Lung (tissue), 11 donors: ENCODE measurements at regions not wholly inside any gene's neighbourhood (a gene's known extent, or its start where the extent isn't known, plus 50 kb on each side); places are given as distances from the start of the nearest gene placed in this dataset.

Experiments used
- ATAC-seq: fragments of 200-7000 bp; cut with Tn5 transposase; one replicate; pipeline ENCODE4 v1.9.1; 2020; ENCODE audit warnings: moderate number of reproducible peaks; ENCODE audit not compliant: insufficient read depth, low FRiP score
- DNase-seq, 3 donors: peaks; one replicate each; pipeline ENCODE4 v3.0.0-alpha.2; 2013 to 2017
- H3K27ac ChIP-seq, 2 donors: one replicate each; pipeline ENCODE4 v1.5.1; 2013; ENCODE audit warnings: mild to moderate bottlenecking in 2 of 2, moderate library complexity in 2 of 2, control low read depth in 1 of 2, inconsistent platforms in 1 of 2, low read depth in 1 of 2, low read length in 1 of 2
- H3K27me3 ChIP-seq, 3 donors: one replicate each; pipeline ENCODE4 v1.5.1; 2013; ENCODE audit warnings: low read length in 2 of 3; ENCODE audit not compliant: control insufficient read depth in 3 of 3, insufficient read depth in 3 of 3
- H3K36me3 ChIP-seq, 4 donors: one replicate each; pipeline ENCODE4 v1.5.1; 2013; ENCODE audit warnings: low read length in 4 of 4, mild to moderate bottlenecking in 1 of 4, moderate library complexity in 1 of 4; ENCODE audit not compliant: control insufficient read depth in 4 of 4, insufficient read depth in 4 of 4
- H3K4me1 ChIP-seq, 5 donors: one replicate each; pipeline ENCODE4 v1.5.1; 2013; ENCODE audit warnings: low read length in 5 of 5, mild to moderate bottlenecking in 2 of 5, moderate library complexity in 1 of 5; ENCODE audit not compliant: control insufficient read depth in 5 of 5, insufficient read depth in 5 of 5
- H3K4me3 ChIP-seq: one replicate; pipeline ENCODE4 v1.5.1; 2013; ENCODE audit warnings: mild to moderate bottlenecking, control low read depth, moderate library complexity
- H3K9ac ChIP-seq, 2 donors: one replicate each; pipeline ENCODE4 v1.5.1; 2013; ENCODE audit warnings: low read length in 2 of 2, control low read depth in 1 of 2; ENCODE audit not compliant: insufficient read depth in 1 of 2
- H3K9me3 ChIP-seq, 4 donors: one replicate each; pipeline ENCODE4 v1.5.1; 2013; ENCODE audit warnings: low read length in 3 of 4, mild to moderate bottlenecking in 1 of 4, moderate library complexity in 1 of 4; ENCODE audit not compliant: control insufficient read depth in 4 of 4, insufficient read depth in 3 of 4
- WGBS, 2 donors: extraction: QIAGEN DNeasy Blood & Tissue Kit; methylation state at CpG; one replicate each; pipeline ENCODE4 v1.1.7; 2013; 5-methylcytosine and 5-hydroxymethylcytosine counted together
- TF ChIP-seq, protein P1 (sequence below): IDR thresholded peaks from 2 replicates; pipeline ENCODE4 v1.5.1; 2012; ENCODE audit warnings: mild to moderate bottlenecking; ENCODE audit errors: control extremely low read depth, extremely low read depth
- donor health status: control.
- donor health status: control.
- donor health status: Bipolar disorder and iron deficiency.
- donor health status: healthy.
- donor health status: DM: yes; HTN: yes; CAD: no.

DNA sequence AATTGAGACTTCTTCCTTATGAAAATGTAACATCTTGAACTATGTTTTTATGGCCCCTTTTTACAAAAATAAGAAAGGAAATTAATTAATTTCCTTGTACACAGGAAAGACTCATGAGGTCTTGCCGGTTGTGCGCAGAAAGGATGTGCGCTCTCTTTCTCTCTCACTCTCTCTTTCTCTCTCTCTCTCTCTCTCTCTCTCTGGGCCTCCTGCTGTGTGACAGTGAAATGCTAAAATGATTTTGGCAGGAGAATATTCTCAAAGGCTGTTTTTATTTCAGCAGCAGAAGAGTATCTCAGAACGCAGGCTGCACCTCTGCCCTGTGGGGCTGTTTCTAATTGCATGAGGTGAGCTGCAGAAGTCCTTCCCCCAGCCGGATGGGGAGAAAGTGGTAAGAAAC is 349.0 kb downstream of the MID1IP1 start:
- Histone ChIP-seq H3K4me3 (no peak overlapping the region), H3K9me3 (no peaks in the 10 kb centered on the region), H3K4me1 (peaks cover 0 to 6% (median 0%) of the 10 kb centered on the region in 5 donors), H3K27me3 (peaks cover 6 to 42% (median 7%) of the 10 kb centered on the region in 3 donors), H3K9ac (no peak overlapping the region), H3K36me3 (no peaks in the 10 kb centered on the region), H3K27ac (no peak overlapping the region)
- DNase-seq (no peak), ATAC-seq (no peak)
- TF ChIP-seq, protein P1, sequence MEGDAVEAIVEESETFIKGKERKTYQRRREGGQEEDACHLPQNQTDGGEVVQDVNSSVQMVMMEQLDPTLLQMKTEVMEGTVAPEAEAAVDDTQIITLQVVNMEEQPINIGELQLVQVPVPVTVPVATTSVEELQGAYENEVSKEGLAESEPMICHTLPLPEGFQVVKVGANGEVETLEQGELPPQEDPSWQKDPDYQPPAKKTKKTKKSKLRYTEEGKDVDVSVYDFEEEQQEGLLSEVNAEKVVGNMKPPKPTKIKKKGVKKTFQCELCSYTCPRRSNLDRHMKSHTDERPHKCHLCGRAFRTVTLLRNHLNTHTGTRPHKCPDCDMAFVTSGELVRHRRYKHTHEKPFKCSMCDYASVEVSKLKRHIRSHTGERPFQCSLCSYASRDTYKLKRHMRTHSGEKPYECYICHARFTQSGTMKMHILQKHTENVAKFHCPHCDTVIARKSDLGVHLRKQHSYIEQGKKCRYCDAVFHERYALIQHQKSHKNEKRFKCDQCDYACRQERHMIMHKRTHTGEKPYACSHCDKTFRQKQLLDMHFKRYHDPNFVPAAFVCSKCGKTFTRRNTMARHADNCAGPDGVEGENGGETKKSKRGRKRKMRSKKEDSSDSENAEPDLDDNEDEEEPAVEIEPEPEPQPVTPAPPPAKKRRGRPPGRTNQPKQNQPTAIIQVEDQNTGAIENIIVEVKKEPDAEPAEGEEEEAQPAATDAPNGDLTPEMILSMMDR = no peak
- WGBS, 2 donors = 66 to 67% methylated on average over 5 of the region's 5 CpGs

DNA sequence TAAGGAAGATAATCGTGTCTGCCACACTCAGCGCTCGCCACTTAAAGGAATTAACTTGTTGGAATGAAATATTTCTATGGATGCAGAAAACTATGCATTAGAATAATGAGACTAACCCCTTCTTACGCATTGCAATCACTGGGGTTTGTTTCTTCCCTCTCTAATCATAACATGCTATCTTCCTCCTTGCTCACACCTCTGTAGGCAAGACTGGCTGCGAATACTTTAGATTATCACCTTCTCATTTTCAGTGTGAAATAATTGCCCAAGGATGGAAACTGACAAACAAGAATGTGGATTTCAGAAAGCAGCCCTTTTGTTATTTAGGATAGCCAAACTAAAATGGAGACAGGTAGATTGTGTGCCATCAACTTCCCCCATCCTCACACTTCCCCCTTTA is 349.4 kb downstream of the MID1IP1 start:
- Histone ChIP-seq H3K4me1 (peaks cover 0 to 6% (median 0%) of the 10 kb centered on the region in 5 donors), H3K36me3 (no peaks in the 10 kb centered on the region), H3K27ac (no peak overlapping the region), H3K4me3 (no peak overlapping the region), H3K9me3 (no peaks in the 10 kb centered on the region), H3K27me3 (peaks cover 6 to 39% (median 7%) of the 10 kb centered on the region in 3 donors), H3K9ac (no peak overlapping the region)
- 67 to 87% methylated on average over 5 of the region's 5 CpGs for WGBS, 2 donors
- no peak for ATAC-seq
- TF ChIP-seq, protein P1 = no peak
- DNase-seq = no peak

DNA sequence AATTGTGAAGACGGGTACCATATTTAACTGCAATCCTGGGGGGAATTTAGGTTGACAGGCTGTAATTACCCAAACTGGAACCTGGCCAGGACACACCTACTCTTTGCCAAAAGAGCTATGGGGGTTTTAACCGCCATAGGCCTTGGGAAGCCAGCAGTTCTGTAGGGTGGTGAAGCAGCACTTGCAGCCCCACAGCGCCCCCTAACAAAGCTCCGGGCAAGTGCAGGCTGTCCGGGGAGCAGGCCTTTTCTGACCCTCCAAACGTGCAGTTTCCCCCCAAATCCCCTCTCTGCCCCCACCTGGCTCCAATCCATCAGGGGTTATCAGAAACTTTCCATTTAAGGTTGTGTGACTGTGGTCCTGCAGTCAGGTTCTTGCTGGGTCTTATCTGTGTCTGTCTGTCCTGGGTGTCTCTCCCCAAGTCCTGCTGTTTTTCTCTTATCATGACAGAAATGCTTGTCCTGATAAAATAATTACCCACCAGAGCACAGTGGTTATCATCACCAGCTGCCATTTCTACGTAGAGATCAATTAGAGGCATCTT is 350.9 kb downstream of the MID1IP1 start:
- Histone ChIP-seq H3K4me3 (no peak overlapping the region), H3K36me3 (no peaks in the 10 kb centered on the region), H3K9me3 (no peaks in the 10 kb centered on the region), H3K4me1 (peaks cover 0 to 6% (median 0%) of the 10 kb centered on the region in 5 donors), H3K27me3 (peaks cover 4 to 39% (median 6%) of the 10 kb centered on the region in 3 donors), H3K27ac (no peak overlapping the region), H3K9ac (no peak overlapping the region)
- peak in 2 of 3 donors; percentile 28 to 46 for DNase-seq
- 38 to 55% methylated on average over 7 of the region's 7 CpGs for WGBS, 2 donors
- ATAC-seq = peak; percentile 53
- TF ChIP-seq, protein P1 = no peak

DNA sequence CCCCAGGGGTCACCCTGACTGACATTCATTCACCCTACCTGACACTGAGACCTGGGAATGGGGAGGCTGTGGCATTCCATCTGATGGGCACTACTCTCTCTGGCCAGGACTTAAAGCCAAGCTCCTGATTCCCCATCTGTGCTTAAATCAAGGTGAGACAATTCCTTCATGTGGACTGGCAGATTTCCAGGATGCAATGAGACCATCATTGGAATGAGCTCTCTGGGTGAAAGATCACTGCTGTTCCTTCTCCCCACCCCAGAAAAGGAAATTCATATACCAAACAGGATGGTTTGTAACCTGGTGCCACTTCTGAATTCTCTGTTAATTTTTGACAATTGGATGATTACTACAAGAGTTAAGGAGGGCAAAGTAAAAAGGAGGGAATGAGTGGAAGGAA is 354.8 kb downstream of the MID1IP1 start:
- no peak for DNase-seq
- H3K27me3 ChIP-seq = peaks cover 0 to 33% (median 8%) of the 10 kb centered on the region in 3 donors

More for the DNA sequence above, 354.8 kb downstream of the MID1IP1 start:
- H3K9me3 ChIP-seq = peaks cover 0 to 2% (median 0%) of the 10 kb centered on the region in 4 donors
- no peak overlapping the region for H3K4me3 ChIP-seq
- H3K4me1 ChIP-seq = peaks cover 0 to 5% (median 0%) of the 10 kb centered on the region in 5 donors
- no peak overlapping the region for H3K9ac ChIP-seq
- no peak overlapping the region for H3K27ac ChIP-seq
- ATAC-seq = no peak
- no peaks in the 10 kb centered on the region for H3K36me3 ChIP-seq
- TF ChIP-seq, protein P1 = no peak
